Large intestine (tissue), 3 donors: ENCODE measurements at regions not wholly inside any gene's neighbourhood (a gene's known extent, or its start where the extent isn't known, plus 50 kb on each side); places are given as distances from the start of the nearest gene placed in this dataset.
"Not testable (repeated sequence)": the region's sequence is repeated elsewhere in the genome, so short reads cannot be mapped to it uniquely, and the experiment has no call there.

Source experiments
- DNase-seq, 2 donors: peaks; one replicate each; pipeline versions ENCODE4 v3.0.0 to v3.0.0-alpha.2; 2013
- H3K27ac ChIP-seq: one replicate; pipeline ENCODE4 v1.5.1; 2013; ENCODE audit warnings: low read length
- H3K27me3 ChIP-seq: 2 replicates; pipeline ENCODE4 v1.6.1; 2013; ENCODE audit warnings: low read length; ENCODE audit not compliant: control insufficient read depth, insufficient read depth
- H3K36me3 ChIP-seq: 2 replicates; pipeline ENCODE4 v1.6.1; 2013; ENCODE audit warnings: low read length; ENCODE audit not compliant: control insufficient read depth, insufficient read depth
- H3K4me1 ChIP-seq: one replicate; pipeline ENCODE4 v1.6.1; 2013; ENCODE audit warnings: low read length; ENCODE audit not compliant: control insufficient read depth, insufficient read depth
- H3K4me3 ChIP-seq: one replicate; pipeline ENCODE4 v1.5.1; 2013; ENCODE audit warnings: low read length
- H3K9me3 ChIP-seq: one replicate; pipeline ENCODE4 v1.6.1; 2013; ENCODE audit warnings: mild to moderate bottlenecking, low read depth, low read length, moderate library complexity; ENCODE audit not compliant: control insufficient read depth
- WGBS: methylation state at CpG from one replicate; pipeline ENCODE4 v1.1.5; 2013; ENCODE audit warnings: low lambda C conversion rate; ENCODE audit not compliant: insufficient coverage; 5-methylcytosine and 5-hydroxymethylcytosine counted together

- 86% methylated on average over 2 of the region's 2 CpGs for WGBS
- no peaks in the 10 kb centered on the region for H3K4me1 ChIP-seq
- H3K27ac ChIP-seq, result no peak overlapping the region
- H3K27me3 ChIP-seq, result no peaks in the 10 kb centered on the region
- H3K4me3 ChIP-seq, result no peak overlapping the region
- no peaks in the 10 kb centered on the region for H3K9me3 ChIP-seq
- H3K36me3 ChIP-seq, result no peaks in the 10 kb centered on the region
- no peak for DNase-seq
Measured at GRCh38 chr16:26563018-26563417, 503.7 kb upstream of the C16orf82 start.

DNA sequence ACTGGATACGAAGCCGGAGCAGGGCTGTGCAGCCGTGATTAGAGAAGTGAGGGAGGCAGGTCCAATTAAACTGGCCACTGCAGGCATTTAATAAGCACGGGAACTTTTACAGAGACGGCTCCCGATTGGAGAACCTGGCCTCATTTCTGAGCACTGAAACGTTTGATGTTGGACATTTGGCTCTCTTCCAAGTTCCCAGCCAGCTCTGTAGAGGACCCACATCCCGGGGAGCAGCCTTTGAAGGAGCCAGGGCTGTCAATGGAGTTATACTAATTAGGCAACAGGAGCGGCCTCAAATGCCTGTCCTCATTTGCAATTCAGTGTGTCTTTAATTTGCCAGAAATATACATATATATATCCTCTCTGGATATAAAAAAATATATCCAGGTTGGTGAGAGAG lies 499.4 kb upstream of the C16orf82 start:
- Histone ChIP-seq H3K4me1 (no peaks in the 10 kb centered on the region), H3K9me3 (no peaks in the 10 kb centered on the region), H3K27ac (no peak overlapping the region), H3K27me3 (no peaks in the 10 kb centered on the region), H3K36me3 (no peaks in the 10 kb centered on the region), H3K4me3 (no peak overlapping the region)
- no CpG with 5 or more reads among the region's 9 CpGs for WGBS
- no peak for DNase-seq

- no peaks in the 10 kb centered on the region for H3K36me3 ChIP-seq
Measured at GRCh38 chr16:26569793-26570192, 496.9 kb upstream of the C16orf82 start.

GRCh38 chr16:26578748-26579147 lies 488.0 kb upstream of the C16orf82 start:
- Histone ChIP-seq H3K4me1 (no peaks in the 10 kb centered on the region), H3K9me3 (no peaks in the 10 kb centered on the region), H3K27ac (no peak overlapping the region), H3K27me3 (no peaks in the 10 kb centered on the region), H3K36me3 (no peaks in the 10 kb centered on the region), H3K4me3 (no peak overlapping the region)
- DNase-seq, result no peak
- WGBS, result no CpG with 5 or more reads among the region's 2 CpGs

More at GRCh38 chr16:26569793-26570192, 496.9 kb upstream of the C16orf82 start:
- no peaks in the 10 kb centered on the region for H3K4me1 ChIP-seq
- no peaks in the 10 kb centered on the region for H3K9me3 ChIP-seq
- no peak overlapping the region for H3K4me3 ChIP-seq
- peak; percentile 11 to 22 for DNase-seq
- no peaks in the 10 kb centered on the region for H3K27me3 ChIP-seq
- no peak overlapping the region for H3K27ac ChIP-seq

- Histone ChIP-seq H3K27me3 (no peaks in the 10 kb centered on the region), H3K4me1 (no peaks in the 10 kb centered on the region), H3K4me3 (no peak overlapping the region), H3K36me3 (no peaks in the 10 kb centered on the region), H3K27ac (no peak overlapping the region), H3K9me3 (no peaks in the 10 kb centered on the region)
- DNase-seq, result no peak
- WGBS, result 71% methylated on average over 1 of the region's 4 CpGs
Measured at GRCh38 chr16:26583803-26584202, 482.9 kb upstream of the C16orf82 start.

DNA sequence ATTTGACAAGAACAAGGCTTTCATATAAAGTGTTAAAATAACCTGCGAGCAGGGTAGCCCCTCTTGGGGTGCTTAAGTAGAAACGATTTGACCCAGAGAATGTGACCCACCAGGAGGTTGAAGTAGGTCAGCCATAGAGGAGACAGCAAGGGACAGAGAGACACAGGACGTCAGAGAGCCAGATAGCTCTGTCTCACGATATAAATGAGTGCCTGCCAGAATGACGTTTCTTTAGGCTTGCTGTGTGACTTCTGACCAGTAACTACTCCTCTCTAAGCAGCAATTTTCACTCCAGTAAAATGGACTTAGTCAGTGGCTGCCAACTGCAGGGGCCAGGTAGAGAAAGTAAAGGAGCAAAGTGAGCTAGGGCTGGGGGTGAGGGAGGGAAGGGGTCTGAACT lies 473.0 kb upstream of the C16orf82 start:
- Histone ChIP-seq H3K27ac (no peak overlapping the region), H3K36me3 (no peaks in the 10 kb centered on the region), H3K9me3 (no peaks in the 10 kb centered on the region), H3K4me1 (no peaks in the 10 kb centered on the region), H3K4me3 (no peak overlapping the region), H3K27me3 (no peaks in the 10 kb centered on the region)
- DNase-seq, result no peak
- WGBS, result no CpG with 5 or more reads among the region's 5 CpGs

DNA sequence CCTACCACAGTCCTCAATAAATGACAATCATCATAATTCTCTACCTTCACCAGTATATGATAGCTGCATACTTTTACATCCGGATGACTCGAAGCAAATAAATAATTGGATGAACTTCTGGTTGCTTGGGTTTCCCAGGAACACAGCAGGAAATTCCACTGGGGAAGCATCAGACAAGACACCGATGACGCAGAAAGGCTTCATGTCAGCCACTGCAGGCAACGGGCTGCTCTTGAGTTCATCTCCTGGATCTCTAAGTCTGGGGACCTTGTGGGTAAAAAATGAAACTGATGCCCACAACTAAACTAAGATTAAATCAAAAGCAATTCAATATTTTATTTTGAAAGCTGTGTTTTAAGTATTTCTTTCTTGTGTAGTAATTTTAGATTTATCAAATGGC lies 472.1 kb upstream of the C16orf82 start:
- Histone ChIP-seq H3K27me3 (no peaks in the 10 kb centered on the region), H3K27ac (no peak overlapping the region), H3K9me3 (no peaks in the 10 kb centered on the region), H3K4me1 (peaks cover 5% of the 10 kb centered on the region), H3K36me3 (no peaks in the 10 kb centered on the region), H3K4me3 (no peak overlapping the region)
- no CpG with 5 or more reads among the region's 5 CpGs for WGBS
- DNase-seq, result no peak

DNA sequence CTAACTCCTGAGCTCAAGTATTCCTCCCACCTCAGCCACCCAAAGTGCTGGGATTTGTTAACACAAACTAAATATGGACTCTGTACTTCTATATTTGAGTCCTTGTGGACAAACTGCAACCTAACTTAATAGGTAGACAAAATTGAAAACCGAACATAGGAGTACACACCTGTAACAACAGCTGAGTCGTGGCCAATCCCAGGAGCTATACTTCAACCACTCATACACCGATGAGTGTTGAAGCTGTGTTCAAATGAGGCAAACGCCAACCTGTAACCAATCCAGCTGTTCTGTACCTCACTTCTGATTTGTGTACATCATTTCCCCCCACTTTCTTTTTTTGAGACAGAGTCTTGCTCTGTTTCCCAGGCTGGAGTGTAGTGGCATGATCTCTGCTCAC lies 471.5 kb upstream of the C16orf82 start:
- Histone ChIP-seq H3K9me3 (no peaks in the 10 kb centered on the region), H3K4me1 (peaks cover 5% of the 10 kb centered on the region), H3K27me3 (no peaks in the 10 kb centered on the region), H3K4me3 (no peak overlapping the region), H3K27ac (no peak overlapping the region), H3K36me3 (no peaks in the 10 kb centered on the region)
- WGBS, result no CpG with 5 or more reads among the region's 4 CpGs
- DNase-seq, result no peak

DNA sequence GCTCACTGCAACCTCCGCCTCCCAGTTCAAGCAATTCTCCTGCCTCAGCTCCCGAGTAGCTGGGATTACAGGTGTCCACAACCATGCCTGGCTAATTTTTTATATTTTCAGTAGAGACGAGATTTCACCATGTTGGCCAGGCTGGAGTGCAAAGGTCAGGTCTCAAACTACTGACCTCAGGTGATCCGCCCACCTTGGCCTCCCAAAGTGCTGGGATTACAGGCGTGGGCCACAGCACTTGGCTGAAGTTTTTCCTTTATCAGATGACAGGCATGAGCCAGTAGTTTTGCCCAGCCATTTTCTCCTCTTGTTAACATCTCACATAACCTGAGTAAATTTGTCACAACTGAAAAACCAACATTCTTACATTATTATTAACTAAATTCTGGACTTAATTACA lies 470.7 kb upstream of the C16orf82 start:
- H3K27me3 ChIP-seq, DNase-seq, H3K27ac ChIP-seq, H3K36me3 ChIP-seq, H3K4me1 ChIP-seq, H3K4me3 ChIP-seq, H3K9me3 ChIP-seq: not testable (repeated sequence)
- WGBS, result 0% methylated on average over 1 of the region's 5 CpGs

- whole genome bisulfite sequencing, result 80% methylated on average over 1 of the region's 5 CpGs
- no peaks in the 10 kb centered on the region for H3K27me3 ChIP-seq
- peak; percentile 31 to 42 for DNase-seq
- no peak overlapping the region for H3K4me3 ChIP-seq
- H3K9me3 ChIP-seq, result no peaks in the 10 kb centered on the region
- H3K4me1 ChIP-seq, result peaks cover 10% of the 10 kb centered on the region
- peak overlapping the region; percentile 38 for H3K27ac ChIP-seq
- no peaks in the 10 kb centered on the region for H3K36me3 ChIP-seq
Measured at GRCh38 chr16:26598061-26598460, 468.7 kb upstream of the C16orf82 start.

DNA sequence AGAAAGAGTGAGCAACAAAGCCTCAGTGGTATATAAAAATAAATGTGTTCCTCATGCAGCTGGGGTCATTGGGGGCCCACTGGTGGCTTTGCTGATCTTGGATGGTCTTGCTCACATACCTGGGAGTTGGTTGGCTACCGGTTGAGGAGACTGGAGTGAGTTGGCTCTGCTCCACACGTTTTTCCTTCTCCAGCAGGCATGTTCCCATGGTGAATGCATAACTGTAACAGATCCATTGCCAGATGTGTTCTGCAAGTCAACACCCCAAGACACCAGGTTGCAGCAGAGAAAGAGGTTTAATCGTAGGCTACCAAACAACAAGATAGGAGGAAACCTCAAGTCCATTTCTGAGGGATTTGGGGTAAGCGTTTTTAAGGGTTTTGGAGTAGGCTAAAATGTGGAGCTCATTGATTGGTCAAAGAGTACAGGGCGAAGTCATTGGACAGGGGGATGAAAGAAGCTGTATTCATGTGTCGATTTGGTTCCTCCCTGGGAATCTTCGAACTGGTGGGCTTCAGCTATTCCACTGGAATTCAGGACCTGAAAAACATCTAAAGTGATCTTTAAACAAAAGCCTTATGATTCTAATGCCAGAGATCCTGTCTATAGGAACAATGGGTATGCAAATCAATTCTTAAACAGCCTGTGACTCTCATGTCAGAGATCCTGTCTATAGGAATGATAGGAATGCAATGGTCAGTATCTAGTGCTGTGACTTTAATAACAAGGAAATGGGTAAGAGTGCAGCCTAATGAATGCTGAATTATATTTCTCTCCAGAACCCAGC lies 467.5 kb upstream of the C16orf82 start:
- no CpG with 5 or more reads among the region's 7 CpGs for WGBS
- Histone ChIP-seq H3K27ac (no peak overlapping the region), H3K4me1 (peaks cover 10% of the 10 kb centered on the region)

More for the DNA sequence above, 467.5 kb upstream of the C16orf82 start:
- DNase-seq, result no peak
- H3K36me3 ChIP-seq, result no peaks in the 10 kb centered on the region
- no peaks in the 10 kb centered on the region for H3K9me3 ChIP-seq
- H3K27me3 ChIP-seq, result no peaks in the 10 kb centered on the region
- H3K4me3 ChIP-seq, result no peak overlapping the region
